NCI-H524 (cell line): ENCODE measurements at regions not wholly inside any gene's neighbourhood (a gene's known extent, or its start where the extent isn't known, plus 50 kb on each side); places are given as distances from the start of the nearest gene placed in this dataset.
"Not testable (repeated sequence)": the region's sequence is repeated elsewhere in the genome, so short reads cannot be mapped to it uniquely, and the experiment has no call there.

Experiments used
- DNase-seq, 2 experiments: peaks; one replicate each; lab custom pipeline; 2025; lab: John Stamatoyannopoulos, UW

GRCh38 chr12:67716817-67717216 lies 68.3 kb downstream of the DYRK2 start:
- no peak for DNase-seq

- DNase-seq = not testable (repeated sequence)
These were observed 70.8 kb downstream of the DYRK2 start for GRCh38 chr12:67719303-67719702.

- peak in 1 of 2 experiments; percentile 39 for DNase-seq
These were observed 71.9 kb downstream of the DYRK2 start for GRCh38 chr12:67720351-67720856.

GRCh38 chr12:67721248-67721647 lies 72.7 kb downstream of the DYRK2 start:
- DNase-seq = no peak

- no peak for DNase-seq
These were observed 73.8 kb downstream of the DYRK2 start for GRCh38 chr12:67722296-67722695.

- DNase-seq = no peak
These were observed 78.3 kb downstream of the DYRK2 start for GRCh38 chr12:67726868-67727267.

- no peak for DNase-seq
These were observed 79.4 kb downstream of the DYRK2 start for GRCh38 chr12:67727702-67728666.

GRCh38 chr12:67732857-67733256 lies 84.3 kb downstream of the DYRK2 start:
- DNase-seq = peak in 1 of 2 experiments; percentile 6

- no peak for DNase-seq
These were observed 87.3 kb downstream of the DYRK2 start for GRCh38 chr12:67735868-67736267.

GRCh38 chr12:67740711-67741110 lies 92.2 kb downstream of the DYRK2 start:
- DNase-seq = no peak

- no peak for DNase-seq
These were observed 92.7 kb downstream of the DYRK2 start for GRCh38 chr12:67741270-67741669.

GRCh38 chr12:67742461-67742860 lies 93.9 kb downstream of the DYRK2 start:
- DNase-seq = no peak

- no peak for DNase-seq
These were observed 99.6 kb downstream of the DYRK2 start for GRCh38 chr12:67747869-67748742.

- no peak for DNase-seq
These were observed 100.1 kb downstream of the DYRK2 start for GRCh38 chr12:67748743-67749040.

GRCh38 chr12:67750513-67751183 lies 102.1 kb downstream of the DYRK2 start:
- no peak for DNase-seq

- DNase-seq = no peak
These were observed 102.9 kb downstream of the DYRK2 start for GRCh38 chr12:67751381-67751928.

GRCh38 chr12:67752226-67752732 lies 103.7 kb downstream of the DYRK2 start:
- DNase-seq = no peak

GRCh38 chr12:67754933-67755697 lies 106.6 kb downstream of the DYRK2 start:
- no peak for DNase-seq

GRCh38 chr12:67757651-67758050 lies 109.1 kb downstream of the DYRK2 start:
- DNase-seq = peak; percentile 16 to 75

- peak; percentile 30 to 77 for DNase-seq
These were observed 109.6 kb downstream of the DYRK2 start for GRCh38 chr12:67758119-67758518.

- no peak for DNase-seq
These were observed 110.0 kb downstream of the DYRK2 start for GRCh38 chr12:67758521-67758920.
